OCI-LY7 (cell line): ENCODE measurements at regions not wholly inside any gene's neighbourhood (a gene's known extent, or its start where the extent isn't known, plus 50 kb on each side); places are given as distances from the start of the nearest gene placed in this dataset.
"Not testable (repeated sequence)": the region's sequence is repeated elsewhere in the genome, so short reads cannot be mapped to it uniquely, and the experiment has no call there.

Source experiments
- BruUV-seq: library from RNA; stranded (reverse); fragments of 400-500 nt; replicated peaks from 2 replicates; lab custom pipeline; 2021; lab: Mats Ljungman, UMichigan
- CTCF ChIA-PET: fragments of 300-600 bp; sonication (Branson Sonifier 250); formaldehyde crosslinking; loops from one replicate; lab custom pipeline; 2022; ENCODE audit warnings: antibody characterized with exemption; ENCODE audit not compliant: unreplicated experiment; lab: Charles Lee
- POLR2A ChIA-PET: fragments of 300-600 bp; sonication (Branson Sonifier 250); formaldehyde crosslinking; loops from one replicate; lab custom pipeline; 2022; ENCODE audit warnings: antibody characterized with exemption; lab: Charles Lee
- DNase-seq: peaks from one replicate; pipeline ENCODE4 v3.0.0-alpha.2; 2015; ENCODE audit warnings: low spot score
- H2AFZ ChIP-seq: fragments of 200-600 bp; sonication (generic), shearing (Covaris generic); 2 replicates; pipeline ENCODE4 v1.6.1; 2014; ENCODE audit warnings: mild to moderate bottlenecking, antibody characterized with exemption, low read length, moderate library complexity
- H3K27ac ChIP-seq: fragments of 200-600 bp; sonication (generic); 2 replicates; pipeline ENCODE4 v1.5.1; 2014; ENCODE audit warnings: mixed run types, low read depth, mild to moderate bottlenecking, moderate library complexity, low read length, inconsistent platforms; ENCODE audit not compliant: poor library complexity, severe bottlenecking
- H3K36me3 ChIP-seq: fragments of 200-600 bp; sonication (generic); 2 replicates; pipeline ENCODE4 v1.6.1; 2014; ENCODE audit warnings: mild to moderate bottlenecking, antibody characterized with exemption, low read length, moderate library complexity, mixed read lengths; ENCODE audit not compliant: insufficient read depth
- H3K4me1 ChIP-seq: fragments of 200-600 bp; sonication (generic); 2 replicates; pipeline ENCODE4 v1.5.1; 2014; ENCODE audit warnings: mild to moderate bottlenecking, low read length; ENCODE audit not compliant: insufficient read depth, poor library complexity, severe bottlenecking
- H3K4me2 ChIP-seq: fragments of 200-600 bp; sonication (generic); 2 replicates; pipeline ENCODE4 v1.6.1; 2014; ENCODE audit warnings: mild to moderate bottlenecking, low read length
- H3K4me3 ChIP-seq: fragments of 200-600 bp; sonication (generic); 2 replicates; pipeline ENCODE4 v1.5.1; 2014; ENCODE audit warnings: mild to moderate bottlenecking, low read depth, low read length; ENCODE audit not compliant: poor library complexity, severe bottlenecking
- H3K79me2 ChIP-seq: fragments of 200-600 bp; sonication (generic); 2 replicates; pipeline ENCODE4 v1.6.1; 2016; ENCODE audit warnings: low read depth, mild to moderate bottlenecking, low read length, moderate library complexity, mixed read lengths; ENCODE audit not compliant: insufficient read depth
- H3K9me2 ChIP-seq: fragments of 200-600 bp; sonication (generic); 2 replicates; pipeline ENCODE4 v1.6.1; 2016; ENCODE audit warnings: mild to moderate bottlenecking, low read length, mixed read lengths; ENCODE audit not compliant: insufficient read depth
- H3K9me3 ChIP-seq: fragments of 200-600 bp; sonication (generic); 2 replicates; pipeline ENCODE4 v1.6.1; 2014; ENCODE audit warnings: mild to moderate bottlenecking, mixed run types, low read length, mixed read lengths
- H4K20me1 ChIP-seq: fragments of 200-600 bp; sonication (generic); 2 replicates; pipeline ENCODE4 v1.6.1; 2014; ENCODE audit warnings: mild to moderate bottlenecking, antibody characterized with exemption, low read length, moderate library complexity, mixed read lengths; ENCODE audit not compliant: insufficient read depth
- EZH2phosphoT487 ChIP-seq: fragments of 200-600 bp; sonication (generic); IDR thresholded peaks from 2 replicates; pipeline ENCODE4 v1.6.1; 2018; ENCODE audit warnings: low read depth, borderline replicate concordance, mild to moderate bottlenecking, mixed run types, antibody characterized with exemption, low read length, moderate library complexity, mixed read lengths
- intact Hi-C: fragments of 100-400 bp; cut with micrococcal nuclease; formaldehyde crosslinking; loops from one replicate; pipeline ENCODE4 v1.10.0; 2022; ENCODE audit not compliant: unreplicated experiment
- TF ChIP-seq, protein P1 (sequence below): fragments of 200-600 bp; sonication (generic); conservative IDR thresholded peaks from 2 replicates; pipeline ENCODE4 v1.5.1; 2014; ENCODE audit warnings: mild to moderate bottlenecking, antibody characterized with exemption, low read length, moderate library complexity, mixed read lengths

GRCh38 chr10:4224178-4224577 lies 439.2 kb upstream of the KLF6 start:
- CTCF ChIA-PET = no interaction called here
- DNase-seq = no peak

DNA sequence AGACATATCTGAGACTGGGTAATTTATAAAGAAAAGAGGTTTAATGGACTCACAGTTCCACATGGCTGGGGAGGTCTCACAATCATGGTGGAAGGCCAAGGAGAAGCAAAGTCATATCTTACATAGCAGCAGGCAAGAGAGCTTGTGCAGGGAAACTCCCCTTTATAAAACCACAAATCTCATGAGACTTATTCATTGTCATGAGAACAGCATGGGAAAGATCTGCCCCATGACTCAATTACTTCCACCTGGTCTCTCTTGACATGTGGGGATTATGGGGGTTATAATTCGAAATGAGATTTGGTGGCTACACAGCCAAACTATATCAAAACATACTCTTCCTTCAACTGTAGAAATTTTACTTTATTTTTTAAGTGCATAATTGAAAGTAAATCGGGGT lies 436.3 kb upstream of the KLF6 start:
- BruUV-seq, H3K36me3 ChIP-seq: not testable (repeated sequence)

More at GRCh38 chr10:4224178-4224577, 439.2 kb upstream of the KLF6 start:
- H4K20me1 ChIP-seq = no peaks in the 10 kb centered on the region
- H3K36me3 ChIP-seq = no peaks in the 10 kb centered on the region
- no peak overlapping the region for H3K4me3 ChIP-seq
- no peak overlapping the region for H2AFZ ChIP-seq
- BruUV-seq = no TSS peak
- no peak overlapping the region for H3K27ac ChIP-seq
- H3K4me2 ChIP-seq = no peak overlapping the region
- H3K79me2 ChIP-seq = no peaks in the 10 kb centered on the region
- no peaks in the 10 kb centered on the region for H3K9me3 ChIP-seq
- H3K9me2 ChIP-seq = no peaks in the 10 kb centered on the region
- TF ChIP-seq, protein P1, sequence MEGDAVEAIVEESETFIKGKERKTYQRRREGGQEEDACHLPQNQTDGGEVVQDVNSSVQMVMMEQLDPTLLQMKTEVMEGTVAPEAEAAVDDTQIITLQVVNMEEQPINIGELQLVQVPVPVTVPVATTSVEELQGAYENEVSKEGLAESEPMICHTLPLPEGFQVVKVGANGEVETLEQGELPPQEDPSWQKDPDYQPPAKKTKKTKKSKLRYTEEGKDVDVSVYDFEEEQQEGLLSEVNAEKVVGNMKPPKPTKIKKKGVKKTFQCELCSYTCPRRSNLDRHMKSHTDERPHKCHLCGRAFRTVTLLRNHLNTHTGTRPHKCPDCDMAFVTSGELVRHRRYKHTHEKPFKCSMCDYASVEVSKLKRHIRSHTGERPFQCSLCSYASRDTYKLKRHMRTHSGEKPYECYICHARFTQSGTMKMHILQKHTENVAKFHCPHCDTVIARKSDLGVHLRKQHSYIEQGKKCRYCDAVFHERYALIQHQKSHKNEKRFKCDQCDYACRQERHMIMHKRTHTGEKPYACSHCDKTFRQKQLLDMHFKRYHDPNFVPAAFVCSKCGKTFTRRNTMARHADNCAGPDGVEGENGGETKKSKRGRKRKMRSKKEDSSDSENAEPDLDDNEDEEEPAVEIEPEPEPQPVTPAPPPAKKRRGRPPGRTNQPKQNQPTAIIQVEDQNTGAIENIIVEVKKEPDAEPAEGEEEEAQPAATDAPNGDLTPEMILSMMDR = no peak
- TF ChIP-seq EZH2phosphoT487 = no peak
- POLR2A ChIA-PET = interaction anchor here (0.7 kb wide), 1 partner anchor 1194 kb away, joined by 5 read pairs; no protein-coding TSS in a partner anchor
- H3K4me1 ChIP-seq = no peaks in the 10 kb centered on the region
- intact Hi-C loops = no loop called here

GRCh38 chr10:4219901-4220300 lies 434.9 kb upstream of the KLF6 start:
- Histone ChIP-seq H3K9me2 (no peaks in the 10 kb centered on the region), H4K20me1 (no peaks in the 10 kb centered on the region), H3K27ac (no peak overlapping the region), H3K4me3 (no peak overlapping the region), H2AFZ (no peak overlapping the region), H3K9me3 (no peaks in the 10 kb centered on the region), H3K4me1 (no peaks in the 10 kb centered on the region), H3K79me2 (no peaks in the 10 kb centered on the region), H3K36me3 (no peaks in the 10 kb centered on the region), H3K4me2 (no peak overlapping the region)
- POLR2A ChIA-PET = interaction anchor here (0.6 kb wide), 1 partner anchor 428 kb away, joined by 4 read pairs; no protein-coding TSS in a partner anchor
- intact Hi-C loops = no loop called here
- no TSS peak for BruUV-seq
- TF ChIP-seq EZH2phosphoT487 = no peak
- CTCF ChIA-PET = no interaction called here
- DNase-seq = no peak

More for the DNA sequence above, 436.3 kb upstream of the KLF6 start:
- H3K4me1 ChIP-seq, H3K9me2 ChIP-seq, H3K4me3 ChIP-seq, H3K27ac ChIP-seq, intact Hi-C loops, CTCF ChIA-PET, H2AFZ ChIP-seq, H4K20me1 ChIP-seq, POLR2A ChIA-PET, H3K9me3 ChIP-seq, DNase-seq, H3K79me2 ChIP-seq, H3K4me2 ChIP-seq: not testable (repeated sequence)

DNA sequence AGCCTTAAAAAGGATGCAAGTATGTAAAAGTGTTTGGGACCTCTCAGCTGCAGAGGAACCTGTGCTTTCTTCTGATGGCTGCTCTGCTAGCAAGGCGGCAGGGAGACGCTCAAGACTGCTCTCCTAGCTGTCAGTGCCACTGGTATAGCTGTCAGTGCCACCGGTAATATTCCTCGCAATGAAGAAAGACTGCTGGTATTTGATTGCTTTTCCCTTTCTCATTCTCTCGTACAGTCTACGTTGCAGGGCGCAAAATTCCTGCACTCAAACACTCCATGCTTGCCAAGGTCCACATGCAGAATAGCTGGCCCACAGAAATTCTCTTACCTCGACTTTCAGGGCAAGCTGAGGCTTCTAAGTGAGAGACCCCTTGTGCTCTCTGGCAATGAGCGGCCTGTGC lies 432.6 kb upstream of the KLF6 start:
- TF ChIP-seq, protein P1 = no peak
- no peak for TF ChIP-seq EZH2phosphoT487
- no peaks in the 10 kb centered on the region for H3K36me3 ChIP-seq
- ChIA-PET POLR2A (interaction anchor here (0.6 kb wide), 1 partner anchor 248 kb away, joined by 3 read pairs; no protein-coding TSS in a partner anchor), CTCF (no interaction called here)
- no peaks in the 10 kb centered on the region for H4K20me1 ChIP-seq
- no peak overlapping the region for H3K27ac ChIP-seq
- H2AFZ ChIP-seq = no peak overlapping the region
- H3K9me2 ChIP-seq = no peaks in the 10 kb centered on the region
- H3K4me3 ChIP-seq = no peak overlapping the region
- H3K4me2 ChIP-seq = no peak overlapping the region
- intact Hi-C loops = no loop called here
- no TSS peak for BruUV-seq
- H3K4me1 ChIP-seq = no peaks in the 10 kb centered on the region
- no peak for DNase-seq
- H3K9me3 ChIP-seq = no peaks in the 10 kb centered on the region
- H3K79me2 ChIP-seq = no peaks in the 10 kb centered on the region
